ENCODE measurements at regions not wholly inside any gene's neighbourhood (a gene's known extent, or its start where the extent isn't known, plus 50 kb on each side); places are given as distances from the start of the nearest gene placed in this dataset.

GRCh38 chr5:92990771-92991170 is 590.2 kb downstream of the NR2F1-AS1 start:
- TF ChIP-seq CTCF (IDR thresholded peaks at IDR 0.05 in 4 of 5, conservative IDR thresholded peaks at IDR 0.05 in 1 of 5) (no peak), POLR2A (IDR thresholded peaks at IDR 0.05) (no peak)
